GM23248 (cell line): ENCODE measurements at regions not wholly inside any gene's neighbourhood (a gene's known extent, or its start where the extent isn't known, plus 50 kb on each side); places are given as distances from the start of the nearest gene placed in this dataset.

Experiments
- EZH2 ChIP-seq: fragments of 200-600 bp; sonication (generic); IDR thresholded peaks from 2 replicates; pipeline ENCODE4 v1.6.1; 2018; ENCODE audit warnings: antibody characterized with exemption, mild to moderate bottlenecking; ENCODE audit not compliant: insufficient read depth, poor library complexity, severe bottlenecking
- EZH2phosphoT487 ChIP-seq: fragments of 200-600 bp; sonication (generic); IDR thresholded peaks from 2 replicates; pipeline ENCODE4 v1.6.1; 2018; ENCODE audit warnings: antibody characterized with exemption, moderate library complexity, mild to moderate bottlenecking, low read depth; ENCODE audit not compliant: insufficient read depth

- TF ChIP-seq EZH2phosphoT487 (peak; percentile 86; the same call in 1 of the 2 replicates), EZH2 (no peak)
Observed at GRCh38 chr11:128174465-128175291, 412.7 kb downstream of the ETS1 start.
